ENCODE measurements at regions not wholly inside any gene's neighbourhood (a gene's known extent, or its start where the extent isn't known, plus 50 kb on each side); places are given as distances from the start of the nearest gene placed in this dataset.

- no peak for DNase-seq (ENCODE audit: low spot score)
- in situ Hi-C loops (cut with MboI; ENCODE audit: low sequenced_read_pairs, unreplicated experiment): no loop called here
- TF ChIP-seq CTCF (IDR thresholded peaks at IDR 0.05; ENCODE audit: borderline replicate concordance, control extremely low read depth, extremely low read depth, insufficient read depth, missing control alignments): no peak
Measured at GRCh38 chr1:10888291-10888690, 91.8 kb upstream of the CASZ1 start.

GRCh38 chr1:10888791-10889649 is 92.6 kb upstream of the CASZ1 start:
- no peak for DNase-seq (ENCODE audit: low spot score)
- in situ Hi-C loops (cut with MboI; ENCODE audit: low sequenced_read_pairs, unreplicated experiment): no loop called here
- TF ChIP-seq CTCF (IDR thresholded peaks at IDR 0.05; ENCODE audit: borderline replicate concordance, control extremely low read depth, extremely low read depth, insufficient read depth, missing control alignments): no peak

- in situ Hi-C loops (cut with MboI; ENCODE audit: low sequenced_read_pairs, unreplicated experiment): no loop called here
- DNase-seq (ENCODE audit: low spot score): no peak
- no peak for TF ChIP-seq CTCF (IDR thresholded peaks at IDR 0.05; ENCODE audit: borderline replicate concordance, control extremely low read depth, extremely low read depth, insufficient read depth, missing control alignments)
Measured at GRCh38 chr1:10889650-10890353, 93.4 kb upstream of the CASZ1 start.

- DNase-seq (ENCODE audit: low spot score): no peak
- in situ Hi-C loops (cut with MboI; ENCODE audit: low sequenced_read_pairs, unreplicated experiment): no loop called here
- no peak for TF ChIP-seq CTCF (IDR thresholded peaks at IDR 0.05; ENCODE audit: borderline replicate concordance, control extremely low read depth, extremely low read depth, insufficient read depth, missing control alignments)
Measured at GRCh38 chr1:10890491-10891071, 94.1 kb upstream of the CASZ1 start.

GRCh38 chr1:10891091-10891490 is 94.6 kb upstream of the CASZ1 start:
- TF ChIP-seq CTCF (IDR thresholded peaks at IDR 0.05; ENCODE audit: borderline replicate concordance, control extremely low read depth, extremely low read depth, insufficient read depth, missing control alignments): no peak
- in situ Hi-C loops (cut with MboI; ENCODE audit: low sequenced_read_pairs, unreplicated experiment): no loop called here
- DNase-seq (ENCODE audit: low spot score): no peak

GRCh38 chr1:10892138-10893065 is 96.0 kb upstream of the CASZ1 start:
- in situ Hi-C loops (cut with MboI; ENCODE audit: low sequenced_read_pairs, unreplicated experiment): no loop called here
- DNase-seq (ENCODE audit: low spot score): no peak
- TF ChIP-seq CTCF (IDR thresholded peaks at IDR 0.05; ENCODE audit: borderline replicate concordance, control extremely low read depth, extremely low read depth, insufficient read depth, missing control alignments): no peak

All from GM13976 (cell line).